ENCODE measurements at regions not wholly inside any gene's neighbourhood (a gene's known extent, or its start where the extent isn't known, plus 50 kb on each side); places are given as distances from the start of the nearest gene placed in this dataset.

DNA sequence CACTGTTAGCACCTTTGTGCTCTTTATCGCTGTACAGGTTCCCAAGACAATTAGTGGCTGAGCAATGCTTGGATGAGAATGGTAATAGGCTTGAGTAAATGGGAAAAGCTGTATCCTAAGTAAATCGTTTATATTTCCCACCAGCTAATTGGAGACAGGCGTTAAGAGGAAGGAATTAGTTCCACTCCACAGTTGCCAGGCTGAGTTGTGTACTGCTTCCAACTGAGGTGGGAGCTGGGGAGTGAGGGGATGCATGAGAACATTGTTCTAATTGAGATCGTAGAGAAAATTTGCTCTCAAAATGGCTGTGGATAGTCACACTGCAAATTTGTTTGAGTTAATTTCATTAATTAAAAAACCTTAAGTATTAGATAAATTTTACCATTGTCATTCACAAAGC, 285.0 kb upstream of the ADAMTSL1 start:
- TF ChIP-seq, protein P1, sequence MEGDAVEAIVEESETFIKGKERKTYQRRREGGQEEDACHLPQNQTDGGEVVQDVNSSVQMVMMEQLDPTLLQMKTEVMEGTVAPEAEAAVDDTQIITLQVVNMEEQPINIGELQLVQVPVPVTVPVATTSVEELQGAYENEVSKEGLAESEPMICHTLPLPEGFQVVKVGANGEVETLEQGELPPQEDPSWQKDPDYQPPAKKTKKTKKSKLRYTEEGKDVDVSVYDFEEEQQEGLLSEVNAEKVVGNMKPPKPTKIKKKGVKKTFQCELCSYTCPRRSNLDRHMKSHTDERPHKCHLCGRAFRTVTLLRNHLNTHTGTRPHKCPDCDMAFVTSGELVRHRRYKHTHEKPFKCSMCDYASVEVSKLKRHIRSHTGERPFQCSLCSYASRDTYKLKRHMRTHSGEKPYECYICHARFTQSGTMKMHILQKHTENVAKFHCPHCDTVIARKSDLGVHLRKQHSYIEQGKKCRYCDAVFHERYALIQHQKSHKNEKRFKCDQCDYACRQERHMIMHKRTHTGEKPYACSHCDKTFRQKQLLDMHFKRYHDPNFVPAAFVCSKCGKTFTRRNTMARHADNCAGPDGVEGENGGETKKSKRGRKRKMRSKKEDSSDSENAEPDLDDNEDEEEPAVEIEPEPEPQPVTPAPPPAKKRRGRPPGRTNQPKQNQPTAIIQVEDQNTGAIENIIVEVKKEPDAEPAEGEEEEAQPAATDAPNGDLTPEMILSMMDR (IDR thresholded peaks at IDR 0.05; ENCODE audit: low read depth, low read length, missing control alignments): no peak
- no peak for DNase-seq (ENCODE audit: low read depth)
- no peak overlapping the region for H3K4me3 ChIP-seq (ENCODE audit: low read depth, low read length)

- TF ChIP-seq, protein P1 (IDR thresholded peaks at IDR 0.05; ENCODE audit: low read depth, low read length, missing control alignments): no peak
- no peak for DNase-seq (ENCODE audit: low read depth)
- H3K4me3 ChIP-seq (ENCODE audit: low read depth, low read length): no peak overlapping the region
Measured at GRCh38 chr9:18189871-18190670, 283.9 kb upstream of the ADAMTSL1 start.

DNA sequence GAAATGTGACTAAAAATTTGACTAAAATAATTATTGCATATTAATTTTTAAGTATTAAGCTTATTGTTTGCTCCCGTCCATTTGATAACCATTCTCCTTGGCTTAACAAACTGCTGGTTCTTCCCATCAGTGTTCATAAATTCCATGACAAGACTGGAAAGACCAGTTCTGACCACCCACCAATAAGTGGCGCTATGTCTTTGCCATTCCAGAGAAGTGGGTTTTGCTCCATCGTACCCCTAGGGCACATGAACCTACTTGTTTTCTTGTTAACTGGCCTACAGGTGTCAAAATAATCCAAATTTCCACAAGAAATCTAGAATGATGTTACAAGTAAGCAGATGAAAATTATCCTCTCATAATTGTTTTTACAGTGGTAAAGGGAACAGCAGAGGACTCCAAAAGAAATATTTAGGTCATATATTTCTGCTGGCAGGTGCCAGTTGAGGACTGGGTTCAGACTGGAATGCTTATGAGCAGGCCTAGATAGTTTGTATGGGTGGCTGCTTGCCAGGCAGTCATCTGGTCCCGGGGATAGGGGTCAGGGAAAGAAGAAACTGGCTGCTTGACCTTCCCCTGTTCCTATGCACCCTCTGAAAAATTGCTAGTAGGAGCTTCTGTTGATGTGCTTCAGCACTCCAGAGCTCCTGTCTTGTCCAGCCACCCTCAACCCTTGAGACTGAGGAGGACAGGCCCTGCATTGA, 283.1 kb upstream of the ADAMTSL1 start:
- DNase-seq (ENCODE audit: low read depth): no peak
- TF ChIP-seq, protein P1 (IDR thresholded peaks at IDR 0.05; ENCODE audit: low read depth, low read length, missing control alignments): no peak

GRCh38 chr9:18194316-18194715, 279.6 kb upstream of the ADAMTSL1 start:
- no peak for DNase-seq (ENCODE audit: low read depth)
- no peak overlapping the region for H3K4me3 ChIP-seq (ENCODE audit: low read depth, low read length)
- TF ChIP-seq, protein P1 (IDR thresholded peaks at IDR 0.05; ENCODE audit: low read depth, low read length, missing control alignments): no peak

More for the DNA sequence above, 283.1 kb upstream of the ADAMTSL1 start:
- no peak overlapping the region for H3K4me3 ChIP-seq (ENCODE audit: low read depth, low read length)

DNA sequence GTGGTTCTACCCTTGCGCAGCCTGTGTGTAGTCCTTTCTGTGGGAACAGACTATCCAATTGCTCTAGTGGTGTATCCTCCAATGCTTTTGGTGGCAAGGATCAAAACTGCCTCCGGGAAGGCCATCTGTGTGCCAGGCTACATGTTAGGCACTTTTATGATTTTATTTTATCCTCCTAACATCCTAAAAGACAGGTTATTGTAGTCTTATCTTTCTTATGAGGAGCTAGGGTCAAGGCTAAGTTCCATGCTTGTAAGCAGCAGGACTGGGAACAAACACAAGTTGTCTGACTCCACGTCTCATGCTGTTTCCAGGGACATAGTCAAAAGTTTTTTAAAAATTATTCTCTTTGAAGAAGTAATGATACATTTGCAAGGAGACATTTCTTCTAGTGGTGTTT, 278.7 kb upstream of the ADAMTSL1 start:
- no peak for DNase-seq (ENCODE audit: low read depth)
- H3K4me3 ChIP-seq (ENCODE audit: low read depth, low read length): no peak overlapping the region
- TF ChIP-seq, protein P1 (IDR thresholded peaks at IDR 0.05; ENCODE audit: low read depth, low read length, missing control alignments): no peak

DNA sequence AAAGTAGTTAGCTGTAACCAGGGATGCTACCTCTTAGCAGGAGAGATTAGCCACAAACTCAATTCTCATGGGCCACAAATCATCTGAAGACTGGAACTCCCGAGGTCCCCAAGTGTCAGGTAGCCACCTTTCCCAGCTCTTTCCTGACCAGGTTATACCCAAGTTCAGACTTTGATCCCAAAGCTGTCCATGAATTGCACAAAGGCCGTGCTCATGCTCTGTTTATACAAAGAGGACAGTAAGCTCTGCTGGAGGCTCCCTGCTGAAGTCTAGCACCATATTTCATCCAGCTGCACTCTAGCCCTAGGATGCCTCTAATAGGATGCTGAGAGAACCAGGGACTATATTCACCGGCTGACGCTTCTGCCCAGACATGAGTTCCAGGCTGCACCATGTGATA, 271.0 kb upstream of the ADAMTSL1 start:
- H3K4me3 ChIP-seq (ENCODE audit: low read depth, low read length): no peak overlapping the region
- TF ChIP-seq, protein P1 (IDR thresholded peaks at IDR 0.05; ENCODE audit: low read depth, low read length, missing control alignments): no peak
- no peak for DNase-seq (ENCODE audit: low read depth)
